ENCODE measurements at regions not wholly inside any gene's neighbourhood (a gene's known extent, or its start where the extent isn't known, plus 50 kb on each side); places are given as distances from the start of the nearest gene placed in this dataset.

GRCh38 chr2:49248506-49248905, 94.2 kb upstream of the FSHR start:
- no peak overlapping the region for H3K27ac ChIP-seq (ENCODE audit: control insufficient read depth, insufficient read depth, low read length)
- no peak overlapping the region for H3K4me2 ChIP-seq (ENCODE audit: control insufficient read depth, extremely low read depth, insufficient read depth, low read depth, low read length)
- H4K20me1 ChIP-seq (ENCODE audit: control insufficient read depth, extremely low read depth, insufficient read depth, low read length) = no peaks in the 10 kb centered on the region
- H3K9me3 ChIP-seq (ENCODE audit: control insufficient read depth, low read depth, low read length) = no peaks in the 10 kb centered on the region
- no peak overlapping the region for H3K4me3 ChIP-seq (ENCODE audit: control insufficient read depth in 2 of 3, extremely low read depth in 1 of 3, insufficient read depth in 2 of 3, low read depth in 1 of 3, low read length in 3 of 3)
- TF ChIP-seq EZH2 (IDR thresholded peaks at IDR 0.05; ENCODE audit: low read length) = no peak
- TF ChIP-seq CTCF (optimal IDR thresholded peaks at IDR 0.05 in 1 of 3, IDR thresholded peaks at IDR 0.05 in 1 of 3, conservative IDR thresholded peaks at IDR 0.05 in 1 of 3; ENCODE audit: extremely low read depth in 1 of 3, insufficient read depth in 2 of 3, low read length in 3 of 3) = no peak
- no peaks in the 10 kb centered on the region for H3K9me1 ChIP-seq (ENCODE audit: control insufficient read depth, extremely low read depth, insufficient read depth, low read length)
- no peak overlapping the region for H3K9ac ChIP-seq (ENCODE audit: control insufficient read depth, extremely low read depth, insufficient read depth, low read length)
- DNase-seq (ENCODE audit: low read depth, low spot score) = peak; percentile 9
- dilution Hi-C loops (cut with MboI; ENCODE audit: extremely low pct_ligation_motif_present, low sequenced_read_pairs) = no loop called here
- no peaks in the 10 kb centered on the region for H3K79me2 ChIP-seq (ENCODE audit: control insufficient read depth, insufficient read depth, low read length)
- H3K36me3 ChIP-seq (ENCODE audit: control insufficient read depth in 2 of 2, extremely low read depth in 1 of 2, insufficient read depth in 2 of 2, low read length in 2 of 2) = no peaks in the 10 kb centered on the region
- H3K4me1 ChIP-seq (ENCODE audit: control insufficient read depth, extremely low read depth, insufficient read depth, low read length) = no peaks in the 10 kb centered on the region
- H2AFZ ChIP-seq (ENCODE audit: control insufficient read depth, low read length) = no peak overlapping the region
- H3K27me3 ChIP-seq (ENCODE audit: control insufficient read depth, extremely low read depth, insufficient read depth, low read length) = no peaks in the 10 kb centered on the region
- FAIRE-seq = no peak

- Histone ChIP-seq H3K27ac (ENCODE audit: control insufficient read depth, insufficient read depth, low read length) (no peak overlapping the region), H3K27me3 (ENCODE audit: control insufficient read depth, extremely low read depth, insufficient read depth, low read length) (no peaks in the 10 kb centered on the region), H2AFZ (ENCODE audit: control insufficient read depth, low read length) (no peak overlapping the region), H3K79me2 (ENCODE audit: control insufficient read depth, insufficient read depth, low read length) (no peaks in the 10 kb centered on the region), H3K4me3 (ENCODE audit: control insufficient read depth in 2 of 3, extremely low read depth in 1 of 3, insufficient read depth in 2 of 3, low read depth in 1 of 3, low read length in 3 of 3) (no peak overlapping the region), H3K4me2 (ENCODE audit: control insufficient read depth, extremely low read depth, insufficient read depth, low read depth, low read length) (no peak overlapping the region), H3K4me1 (ENCODE audit: control insufficient read depth, extremely low read depth, insufficient read depth, low read length) (no peaks in the 10 kb centered on the region), H3K9me1 (ENCODE audit: control insufficient read depth, extremely low read depth, insufficient read depth, low read length) (no peaks in the 10 kb centered on the region), H4K20me1 (ENCODE audit: control insufficient read depth, extremely low read depth, insufficient read depth, low read length) (no peaks in the 10 kb centered on the region), H3K9ac (ENCODE audit: control insufficient read depth, extremely low read depth, insufficient read depth, low read length) (no peak overlapping the region), H3K36me3 (ENCODE audit: control insufficient read depth in 2 of 2, extremely low read depth in 1 of 2, insufficient read depth in 2 of 2, low read length in 2 of 2) (no peaks in the 10 kb centered on the region), H3K9me3 (ENCODE audit: control insufficient read depth, low read depth, low read length) (no peaks in the 10 kb centered on the region)
- dilution Hi-C loops (cut with MboI; ENCODE audit: extremely low pct_ligation_motif_present, low sequenced_read_pairs) = no loop called here
- TF ChIP-seq EZH2 (IDR thresholded peaks at IDR 0.05; ENCODE audit: low read length) (no peak), CTCF (optimal IDR thresholded peaks at IDR 0.05 in 1 of 3, IDR thresholded peaks at IDR 0.05 in 1 of 3, conservative IDR thresholded peaks at IDR 0.05 in 1 of 3; ENCODE audit: extremely low read depth in 1 of 3, insufficient read depth in 2 of 3, low read length in 3 of 3) (no peak)
- FAIRE-seq (no peak), DNase-seq (ENCODE audit: low read depth, low spot score) (no peak)
Measured at GRCh38 chr2:49241991-49242390, 87.7 kb upstream of the FSHR start.
